Activated B cell treated with CpG ODN at 0.5 μM for 24 hours (primary cell): ENCODE measurements at regions not wholly inside any gene's neighbourhood (a gene's known extent, or its start where the extent isn't known, plus 50 kb on each side); places are given as distances from the start of the nearest gene placed in this dataset.

ENCODE experiments used
- ATAC-seq: fragments of 200-7000 bp; cut with Tn5 transposase; one replicate; pipeline ENCODE4 v1.10.0; 2021; ENCODE audit warnings: low read depth, mild to moderate bottlenecking, moderate library complexity
- CTCF ChIA-PET: fragments of 350-600 bp; sonication (Branson Sonifier 250); formaldehyde crosslinking; loops from one replicate; lab custom pipeline; 2021; ENCODE audit warnings: antibody characterized with exemption; lab: Charles Lee
- POLR2A ChIA-PET: fragments of 350-600 bp; sonication (Branson Sonifier 250); formaldehyde crosslinking; loops from one replicate; lab custom pipeline; 2021; ENCODE audit warnings: antibody characterized with exemption; lab: Charles Lee
- DNase-seq: peaks from one replicate; pipeline ENCODE4 v3.0.0; 2022
- H3K27ac Mint-ChIP-seq: one replicate; pipeline ENCODE4 v1.8.0; 2020; ENCODE audit warnings: mixed read lengths
- H3K27me3 Mint-ChIP-seq: one replicate; pipeline ENCODE4 v1.8.0; 2021; ENCODE audit warnings: mixed read lengths
- H3K36me3 Mint-ChIP-seq: one replicate; pipeline ENCODE4 v1.8.0; 2021; ENCODE audit warnings: low read depth, mixed read lengths
- H3K4me1 Mint-ChIP-seq: one replicate; pipeline ENCODE4 v1.8.0; 2021; ENCODE audit warnings: mixed read lengths
- H3K4me3 Mint-ChIP-seq: one replicate; pipeline ENCODE4 v1.8.0; 2020; ENCODE audit warnings: mild to moderate bottlenecking, mixed read lengths
- H3K9me3 Mint-ChIP-seq: one replicate; pipeline ENCODE4 v1.8.0; 2020; ENCODE audit warnings: mixed read lengths
- intact Hi-C: fragments of 100-400 bp; cut with micrococcal nuclease; formaldehyde crosslinking; loops from one replicate; pipeline ENCODE4 v1.15.1; 2024
- TF ChIP-seq, protein P1 (sequence below): fragments of 200-600 bp; IDR thresholded peaks from one replicate; pipeline ENCODE4 v1.8.0; 2022; ENCODE audit warnings: antibody characterized with exemption, mild to moderate bottlenecking

- no peaks in the 10 kb centered on the region for H3K27me3 Mint-ChIP-seq
- TF ChIP-seq, protein P1, sequence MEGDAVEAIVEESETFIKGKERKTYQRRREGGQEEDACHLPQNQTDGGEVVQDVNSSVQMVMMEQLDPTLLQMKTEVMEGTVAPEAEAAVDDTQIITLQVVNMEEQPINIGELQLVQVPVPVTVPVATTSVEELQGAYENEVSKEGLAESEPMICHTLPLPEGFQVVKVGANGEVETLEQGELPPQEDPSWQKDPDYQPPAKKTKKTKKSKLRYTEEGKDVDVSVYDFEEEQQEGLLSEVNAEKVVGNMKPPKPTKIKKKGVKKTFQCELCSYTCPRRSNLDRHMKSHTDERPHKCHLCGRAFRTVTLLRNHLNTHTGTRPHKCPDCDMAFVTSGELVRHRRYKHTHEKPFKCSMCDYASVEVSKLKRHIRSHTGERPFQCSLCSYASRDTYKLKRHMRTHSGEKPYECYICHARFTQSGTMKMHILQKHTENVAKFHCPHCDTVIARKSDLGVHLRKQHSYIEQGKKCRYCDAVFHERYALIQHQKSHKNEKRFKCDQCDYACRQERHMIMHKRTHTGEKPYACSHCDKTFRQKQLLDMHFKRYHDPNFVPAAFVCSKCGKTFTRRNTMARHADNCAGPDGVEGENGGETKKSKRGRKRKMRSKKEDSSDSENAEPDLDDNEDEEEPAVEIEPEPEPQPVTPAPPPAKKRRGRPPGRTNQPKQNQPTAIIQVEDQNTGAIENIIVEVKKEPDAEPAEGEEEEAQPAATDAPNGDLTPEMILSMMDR: no peak
- ATAC-seq: no peak
Measured at GRCh38 chr3:59319442-59319841, 269.6 kb upstream of the CFAP20DC start.

GRCh38 chr3:59318881-59319280 lies 269.1 kb upstream of the CFAP20DC start:
- ChIA-PET CTCF (no interaction called here), POLR2A (no interaction called here)
- H3K27ac Mint-ChIP-seq: no peak overlapping the region
- no peaks in the 10 kb centered on the region for H3K36me3 Mint-ChIP-seq
- TF ChIP-seq, protein P1: no peak
- intact Hi-C loops: no loop called here
- no peaks in the 10 kb centered on the region for H3K27me3 Mint-ChIP-seq
- ATAC-seq: no peak
- H3K9me3 Mint-ChIP-seq: no peaks in the 10 kb centered on the region
- H3K4me1 Mint-ChIP-seq: no peaks in the 10 kb centered on the region
- DNase-seq: no peak
- H3K4me3 Mint-ChIP-seq: no peak overlapping the region

More at GRCh38 chr3:59319442-59319841, 269.6 kb upstream of the CFAP20DC start:
- ChIA-PET CTCF (no interaction called here), POLR2A (no interaction called here)
- no peak for DNase-seq
- Mint-ChIP-seq H3K36me3 (no peaks in the 10 kb centered on the region), H3K4me3 (no peak overlapping the region), H3K27ac (no peak overlapping the region), H3K4me1 (no peaks in the 10 kb centered on the region), H3K9me3 (no peaks in the 10 kb centered on the region)
- intact Hi-C loops: no loop called here

DNA sequence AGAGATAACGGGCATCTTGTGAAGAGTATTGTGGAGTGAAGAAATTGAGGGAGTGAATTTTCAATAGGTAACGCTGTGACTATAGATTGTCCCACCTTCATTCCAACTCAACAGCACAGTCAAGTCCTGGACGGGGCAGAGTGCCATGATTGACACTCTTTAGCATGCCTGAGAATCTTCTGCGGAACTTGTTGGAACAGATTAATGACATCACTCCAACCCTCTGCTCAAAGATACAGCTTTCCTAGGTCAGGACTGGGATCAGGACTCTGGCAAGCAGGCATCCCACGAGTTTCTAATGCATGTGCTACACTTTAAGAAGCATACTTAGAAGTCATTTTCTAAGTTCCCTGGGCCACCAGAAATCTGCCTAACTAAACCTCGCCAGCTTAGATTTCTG lies 267.6 kb upstream of the CFAP20DC start:
- ATAC-seq (no peak), DNase-seq (no peak)
- H3K27me3 Mint-ChIP-seq: no peaks in the 10 kb centered on the region
- ChIA-PET POLR2A (interaction anchor here (0.5 kb wide), 1 partner anchor 469 kb away, joined by 3 read pairs; no protein-coding TSS in a partner anchor), CTCF (no interaction called here)
- H3K36me3 Mint-ChIP-seq: no peaks in the 10 kb centered on the region
- H3K4me3 Mint-ChIP-seq: no peak overlapping the region
- H3K27ac Mint-ChIP-seq: no peak overlapping the region
- H3K9me3 Mint-ChIP-seq: no peaks in the 10 kb centered on the region
- intact Hi-C loops: no loop called here
- H3K4me1 Mint-ChIP-seq: no peaks in the 10 kb centered on the region
- TF ChIP-seq, protein P1: no peak

- H3K36me3 Mint-ChIP-seq: no peaks in the 10 kb centered on the region
- ChIA-PET POLR2A (no interaction called here), CTCF (interaction anchor here (1.4 kb wide), 1 partner anchor 10 kb away, joined by 4 read pairs; no protein-coding TSS in a partner anchor)
- H3K4me1 Mint-ChIP-seq: no peaks in the 10 kb centered on the region
- no peaks in the 10 kb centered on the region for H3K27me3 Mint-ChIP-seq
- intact Hi-C loops: no loop called here
- no peak overlapping the region for H3K4me3 Mint-ChIP-seq
- DNase-seq (no peak), ATAC-seq (no peak)
- H3K9me3 Mint-ChIP-seq: no peaks in the 10 kb centered on the region
- no peak overlapping the region for H3K27ac Mint-ChIP-seq
- TF ChIP-seq, protein P1: no peak
Measured at GRCh38 chr3:59316688-59317275, 267.0 kb upstream of the CFAP20DC start.

- H3K4me1 Mint-ChIP-seq: no peaks in the 10 kb centered on the region
- no peaks in the 10 kb centered on the region for H3K27me3 Mint-ChIP-seq
- H3K4me3 Mint-ChIP-seq: no peak overlapping the region
- intact Hi-C loops: loop anchor here (1.0 kb wide), 2 partner anchors 262 to 544 kb away; no protein-coding TSS in a partner anchor
- no peaks in the 10 kb centered on the region for H3K36me3 Mint-ChIP-seq
- POLR2A ChIA-PET: no interaction called here
- H3K27ac Mint-ChIP-seq: no peak overlapping the region
- H3K9me3 Mint-ChIP-seq: no peaks in the 10 kb centered on the region
- no peak for DNase-seq
- TF ChIP-seq, protein P1: no peak
- peak; percentile 40 for ATAC-seq
- CTCF ChIA-PET: interaction anchor here (1.1 to 2.0 kb wide), 5 partner anchors 255 to 545 kb away, joined by 3 to 15 read pairs (median 4); no protein-coding TSS in a partner anchor
Measured at GRCh38 chr3:59313365-59313764, 263.5 kb upstream of the CFAP20DC start.
